ENCODE measurements at regions not wholly inside any gene's neighbourhood (a gene's known extent, or its start where the extent isn't known, plus 50 kb on each side); places are given as distances from the start of the nearest gene placed in this dataset.
A peak's percentile ranks its signal among the peaks of the same experiment; 100 is the strongest.

GRCh38 chr14:76551906-76552305 is 176.0 kb downstream of the ESRRB start:
- DNase-seq (ENCODE audit: low read depth, low spot score) = no peak
- in situ Hi-C loops (cut with HindIII; ENCODE audit: low pct_unique_long_range_greater_than_20kb, low sequenced_read_pairs) = no loop called here

DNA sequence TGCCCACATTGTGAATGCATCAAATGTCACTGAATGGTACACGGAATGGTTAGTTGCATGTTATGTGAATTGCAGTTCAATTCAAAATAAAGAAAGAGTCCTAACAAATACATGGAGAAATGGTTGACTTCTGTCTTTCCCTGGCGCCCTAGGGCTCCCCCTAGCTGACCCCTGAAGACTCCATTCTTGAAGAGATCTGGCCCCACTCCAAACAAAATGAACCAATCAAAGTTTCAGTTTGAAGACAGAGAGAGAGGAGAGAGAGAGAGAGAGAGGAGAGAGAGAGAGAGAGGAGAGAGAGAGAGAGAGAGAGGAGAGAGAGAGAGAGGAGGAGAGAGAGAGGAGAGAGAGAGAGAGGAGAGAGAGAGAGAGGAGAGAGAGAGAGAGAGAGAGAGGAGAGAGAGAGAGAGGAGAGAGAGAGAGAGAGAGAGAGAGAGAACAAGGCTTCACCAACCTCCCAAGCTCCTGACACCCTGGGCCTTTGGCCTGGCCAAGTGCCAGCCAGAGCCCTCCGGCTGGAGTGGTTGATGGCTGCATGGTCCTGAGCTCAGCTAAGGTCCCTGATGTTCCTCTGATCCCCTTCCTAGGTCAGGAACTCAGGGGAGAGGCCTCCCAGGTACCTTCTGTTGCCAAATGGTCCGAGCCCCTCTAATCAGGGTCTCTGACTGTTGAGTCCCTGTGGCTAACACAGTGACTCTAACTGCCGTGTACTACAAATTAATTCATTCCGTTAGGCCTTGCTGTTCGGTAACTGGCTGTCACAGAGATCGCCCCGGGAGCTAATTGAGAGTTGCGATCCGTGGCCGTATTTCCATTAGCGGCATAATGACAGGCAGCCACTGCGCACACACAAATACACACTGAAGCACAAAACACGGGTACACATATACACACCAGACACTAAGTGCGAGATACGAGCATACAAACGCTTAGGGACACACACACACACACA is 188.8 kb downstream of the ESRRB start:
- peak; percentile 52 for DNase-seq (ENCODE audit: low read depth, low spot score)
- in situ Hi-C loops (cut with HindIII; ENCODE audit: low pct_unique_long_range_greater_than_20kb, low sequenced_read_pairs) = no loop called here

- in situ Hi-C loops (cut with HindIII; ENCODE audit: low pct_unique_long_range_greater_than_20kb, low sequenced_read_pairs) = no loop called here
- DNase-seq (ENCODE audit: low read depth, low spot score) = no peak
Observed at GRCh38 chr14:76566439-76566838, 190.5 kb downstream of the ESRRB start.

DNA sequence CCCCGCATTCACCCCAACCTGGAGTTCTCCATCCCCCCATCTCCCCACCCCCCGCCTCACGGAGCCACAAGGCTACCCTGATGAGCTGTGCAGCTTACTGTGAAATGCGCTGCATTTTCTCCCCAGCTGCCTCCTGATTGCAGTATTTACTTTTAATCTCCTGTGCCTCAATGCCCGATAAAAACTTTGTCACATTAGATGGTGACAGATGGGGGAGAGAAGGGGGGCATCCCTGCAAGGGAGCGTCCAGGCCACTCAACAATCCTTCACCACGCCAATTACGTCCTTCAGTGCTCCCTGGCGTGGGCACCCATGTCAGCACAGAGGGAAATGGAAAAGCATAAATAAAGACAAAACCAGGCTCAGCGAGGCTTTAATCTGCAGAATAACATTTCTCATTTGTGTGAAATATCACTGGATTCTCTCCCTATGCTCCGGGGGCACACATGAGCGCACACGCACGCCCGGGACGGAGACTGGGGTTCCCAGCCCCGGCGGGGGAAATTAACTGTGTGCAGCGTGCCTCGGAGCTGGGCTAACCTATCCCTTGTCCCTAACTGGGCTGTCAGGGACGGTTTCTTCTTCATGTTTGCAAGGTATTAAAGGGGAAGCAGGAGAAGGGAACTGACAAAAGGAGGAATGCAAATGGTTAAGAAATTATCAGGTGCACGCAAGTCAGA is 186.7 kb upstream of the VASH1 start:
- in situ Hi-C loops (cut with HindIII; ENCODE audit: low pct_unique_long_range_greater_than_20kb, low sequenced_read_pairs) = no loop called here
- no peak for DNase-seq (ENCODE audit: low read depth, low spot score)

DNA sequence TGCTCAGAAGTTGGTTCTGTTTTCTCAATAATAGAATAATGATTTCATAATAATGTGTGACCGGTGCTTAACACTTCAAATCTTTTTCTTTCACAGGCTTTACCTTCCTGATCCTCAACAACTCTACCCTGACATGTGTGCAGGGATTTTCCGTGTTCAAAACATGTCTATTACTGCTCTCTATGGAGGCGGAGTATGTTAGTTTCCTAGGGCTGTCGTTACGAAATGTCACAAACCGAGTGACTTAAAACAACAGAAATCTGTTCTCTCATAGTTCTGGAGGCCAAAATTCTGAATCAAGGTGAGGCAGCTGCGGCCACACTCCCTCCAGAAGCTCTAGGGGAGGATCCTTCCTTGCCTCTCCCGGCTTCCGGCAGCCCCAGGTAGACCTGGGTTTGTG is 186.2 kb upstream of the VASH1 start:
- no peak for DNase-seq (ENCODE audit: low read depth, low spot score)
- in situ Hi-C loops (cut with HindIII; ENCODE audit: low pct_unique_long_range_greater_than_20kb, low sequenced_read_pairs) = no loop called here

GRCh38 chr14:76576047-76576741 is 185.1 kb upstream of the VASH1 start:
- in situ Hi-C loops (cut with HindIII; ENCODE audit: low pct_unique_long_range_greater_than_20kb, low sequenced_read_pairs) = no loop called here
- peak; percentile 24 for DNase-seq (ENCODE audit: low read depth, low spot score)

DNA sequence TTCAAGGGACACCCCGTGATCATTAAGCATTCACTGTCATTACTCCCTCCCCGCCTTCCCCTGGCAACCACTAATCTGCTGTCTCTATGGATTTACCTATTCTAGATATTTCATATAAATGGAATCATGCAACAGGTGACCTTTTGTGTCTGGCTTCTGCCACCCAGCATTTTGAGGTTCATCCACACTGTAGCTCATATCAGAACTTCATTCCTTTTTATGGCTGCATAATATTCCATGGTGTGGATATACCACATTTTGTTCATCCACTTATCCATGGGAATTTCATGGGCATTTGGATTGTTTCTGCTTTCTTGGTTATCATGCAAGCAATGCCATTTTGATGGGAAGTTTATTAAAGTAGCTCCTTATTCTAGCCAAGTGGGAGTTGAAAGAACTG is 184.2 kb upstream of the VASH1 start:
- in situ Hi-C loops (cut with HindIII; ENCODE audit: low pct_unique_long_range_greater_than_20kb, low sequenced_read_pairs) = no loop called here
- DNase-seq (ENCODE audit: low read depth, low spot score) = no peak

- in situ Hi-C loops (cut with HindIII; ENCODE audit: low pct_unique_long_range_greater_than_20kb, low sequenced_read_pairs) = no loop called here
- no peak for DNase-seq (ENCODE audit: low read depth, low spot score)
Observed at GRCh38 chr14:76577837-76578236, 183.4 kb upstream of the VASH1 start.

GRCh38 chr14:76580399-76580798 is 180.9 kb upstream of the VASH1 start:
- in situ Hi-C loops (cut with HindIII; ENCODE audit: low pct_unique_long_range_greater_than_20kb, low sequenced_read_pairs) = no loop called here
- DNase-seq (ENCODE audit: low read depth, low spot score) = no peak

- in situ Hi-C loops (cut with HindIII; ENCODE audit: low pct_unique_long_range_greater_than_20kb, low sequenced_read_pairs) = no loop called here
- no peak for DNase-seq (ENCODE audit: low read depth, low spot score)
Observed at GRCh38 chr14:76580967-76581366, 180.3 kb upstream of the VASH1 start.

DNA sequence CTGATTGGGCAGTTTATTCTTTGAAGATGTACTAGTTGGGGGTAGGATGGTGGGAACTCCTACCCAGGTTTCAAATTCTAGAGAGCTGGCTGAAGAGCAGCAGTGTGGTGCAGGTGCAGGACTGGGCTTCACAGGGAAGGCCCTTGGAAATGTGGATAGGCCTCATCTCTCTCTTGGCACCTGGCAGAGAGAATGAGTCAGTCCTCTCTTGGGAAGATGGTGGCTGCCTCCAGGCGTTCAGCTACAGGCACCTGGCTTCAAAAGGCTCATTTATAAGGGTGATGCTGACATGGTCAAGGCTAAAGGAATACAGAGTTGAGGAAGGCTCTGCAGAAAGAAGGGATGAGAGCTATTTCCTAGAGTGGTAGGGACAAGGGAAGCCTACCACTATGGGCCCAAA is 179.7 kb upstream of the VASH1 start:
- in situ Hi-C loops (cut with HindIII; ENCODE audit: low pct_unique_long_range_greater_than_20kb, low sequenced_read_pairs) = no loop called here
- DNase-seq (ENCODE audit: low read depth, low spot score) = no peak

GRCh38 chr14:76582447-76582846 is 178.8 kb upstream of the VASH1 start:
- DNase-seq (ENCODE audit: low read depth, low spot score) = no peak

DNA sequence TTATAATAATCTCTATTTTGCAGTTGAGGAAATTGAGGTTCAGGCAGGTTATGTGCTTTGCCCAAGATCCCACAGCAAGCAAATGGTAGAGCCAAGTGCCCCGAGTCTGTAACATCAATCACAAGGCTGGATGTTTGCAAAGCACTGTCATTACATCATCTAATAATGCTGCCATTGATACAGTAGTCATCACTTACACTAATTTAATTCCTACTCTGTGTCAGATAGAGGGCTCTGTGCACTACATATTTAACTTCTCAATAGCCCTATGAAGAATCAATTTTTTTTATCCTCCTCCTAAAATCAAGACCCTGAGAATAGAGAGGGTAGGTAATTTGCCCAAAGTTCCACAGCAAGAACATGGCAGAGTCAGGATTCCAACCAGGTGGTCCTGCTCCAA is 178.1 kb upstream of the VASH1 start:
- in situ Hi-C loops (cut with HindIII; ENCODE audit: low pct_unique_long_range_greater_than_20kb, low sequenced_read_pairs) = no loop called here
- no peak for DNase-seq (ENCODE audit: low read depth, low spot score)

More at GRCh38 chr14:76582447-76582846, 178.8 kb upstream of the VASH1 start:
- in situ Hi-C loops (cut with HindIII; ENCODE audit: low pct_unique_long_range_greater_than_20kb, low sequenced_read_pairs) = no loop called here

DNA sequence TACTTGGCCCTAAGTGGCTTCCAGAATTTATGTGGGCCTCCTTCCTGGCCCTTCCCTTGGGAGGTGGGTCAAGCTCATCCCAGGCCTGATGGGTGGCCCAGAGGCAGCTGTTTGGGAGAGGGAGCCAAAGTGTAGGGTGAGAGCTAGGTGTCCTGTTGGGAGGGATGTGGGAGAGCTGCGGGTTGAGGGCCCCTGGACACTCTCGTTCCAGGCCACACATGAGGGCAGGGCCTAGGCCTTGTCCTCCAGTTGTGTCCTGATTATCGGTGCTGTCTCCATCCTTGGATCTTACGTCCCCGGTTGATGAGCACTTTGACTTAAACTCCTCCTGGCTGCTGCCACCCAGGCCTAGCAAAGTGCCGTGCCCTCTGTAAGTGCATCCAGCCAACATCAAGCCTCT is 177.5 kb upstream of the VASH1 start:
- in situ Hi-C loops (cut with HindIII; ENCODE audit: low pct_unique_long_range_greater_than_20kb, low sequenced_read_pairs) = no loop called here
- no peak for DNase-seq (ENCODE audit: low read depth, low spot score)

- in situ Hi-C loops (cut with HindIII; ENCODE audit: low pct_unique_long_range_greater_than_20kb, low sequenced_read_pairs) = no loop called here
- no peak for DNase-seq (ENCODE audit: low read depth, low spot score)
Observed at GRCh38 chr14:76584271-76584702, 177.0 kb upstream of the VASH1 start.

- in situ Hi-C loops (cut with HindIII; ENCODE audit: low pct_unique_long_range_greater_than_20kb, low sequenced_read_pairs) = no loop called here
- no peak for DNase-seq (ENCODE audit: low read depth, low spot score)
Observed at GRCh38 chr14:76585616-76586015, 175.7 kb upstream of the VASH1 start.

- peak; percentile 21 for DNase-seq (ENCODE audit: low read depth, low spot score)
Observed at GRCh38 chr14:76589246-76589645, 172.0 kb upstream of the VASH1 start.

GRCh38 chr14:76591266-76591665 is 170.0 kb upstream of the VASH1 start:
- in situ Hi-C loops (cut with HindIII; ENCODE audit: low pct_unique_long_range_greater_than_20kb, low sequenced_read_pairs) = no loop called here
- no peak for DNase-seq (ENCODE audit: low read depth, low spot score)

More at GRCh38 chr14:76589246-76589645, 172.0 kb upstream of the VASH1 start:
- in situ Hi-C loops (cut with HindIII; ENCODE audit: low pct_unique_long_range_greater_than_20kb, low sequenced_read_pairs) = no loop called here

Data from SK-MEL-5 (cell line).